ENCODE measurements at regions not wholly inside any gene's neighbourhood (a gene's known extent, or its start where the extent isn't known, plus 50 kb on each side); places are given as distances from the start of the nearest gene placed in this dataset.

- DNase-seq (ENCODE audit: low read depth) = no peak
Observed at GRCh38 chrY:15501181-15501580, 976.9 kb downstream of the NLGN4Y start.

GRCh38 chrY:15510288-15510687, 986.0 kb downstream of the NLGN4Y start:
- no peak for DNase-seq (ENCODE audit: low read depth)

- no peak for DNase-seq (ENCODE audit: low read depth)
Observed at GRCh38 chrY:15510984-15511650, 986.8 kb downstream of the NLGN4Y start.

- DNase-seq (ENCODE audit: low read depth) = no peak
Observed at GRCh38 chrY:15535131-15535530, 1010.8 kb downstream of the NLGN4Y start.

GRCh38 chrY:15535784-15536511, 1011.6 kb downstream of the NLGN4Y start:
- peak; percentile 87 for DNase-seq (ENCODE audit: low read depth)

- DNase-seq (ENCODE audit: low read depth) = no peak
Observed at GRCh38 chrY:15540516-15540915, 1016.2 kb downstream of the NLGN4Y start.

GRCh38 chrY:15546177-15546754, 1021.9 kb downstream of the NLGN4Y start:
- DNase-seq (ENCODE audit: low read depth) = no peak

- DNase-seq (ENCODE audit: low read depth) = no peak
Observed at GRCh38 chrY:15552074-15552473, 1027.7 kb downstream of the NLGN4Y start.

GRCh38 chrY:15554991-15555390, 1030.7 kb downstream of the NLGN4Y start:
- DNase-seq (ENCODE audit: low read depth) = no peak

- no peak for DNase-seq (ENCODE audit: low read depth)
Observed at GRCh38 chrY:15559169-15559568, 1034.8 kb downstream of the NLGN4Y start.

- no peak for DNase-seq (ENCODE audit: low read depth)
Observed at GRCh38 chrY:15560840-15561239, 1036.5 kb downstream of the NLGN4Y start.

GRCh38 chrY:15561501-15562289, 1037.4 kb downstream of the NLGN4Y start:
- no peak for DNase-seq (ENCODE audit: low read depth)

- no peak for DNase-seq (ENCODE audit: low read depth)
Observed at GRCh38 chrY:15577886-15578285, 1053.6 kb downstream of the NLGN4Y start.

- no peak for DNase-seq (ENCODE audit: low read depth)
Observed at GRCh38 chrY:15578761-15579160, 1054.4 kb downstream of the NLGN4Y start.

- no peak for DNase-seq (ENCODE audit: low read depth)
Observed at GRCh38 chrY:15579245-15579644, 1054.9 kb downstream of the NLGN4Y start.

- no peak for DNase-seq (ENCODE audit: low read depth)
Observed at GRCh38 chrY:15583111-15583510, 1058.8 kb downstream of the NLGN4Y start.

GRCh38 chrY:15592957-15593356, 1068.6 kb downstream of the NLGN4Y start:
- DNase-seq (ENCODE audit: low read depth) = no peak

GRCh38 chrY:15593476-15594160, 1069.3 kb downstream of the NLGN4Y start:
- DNase-seq (ENCODE audit: low read depth) = peak; percentile 24

GRCh38 chrY:15594179-15594578, 1069.8 kb downstream of the NLGN4Y start:
- DNase-seq (ENCODE audit: low read depth) = no peak

GRCh38 chrY:15600565-15600964, 1076.2 kb downstream of the NLGN4Y start:
- no peak for DNase-seq (ENCODE audit: low read depth)

GRCh38 chrY:15624370-15624769, 1100.0 kb downstream of the NLGN4Y start:
- no peak for DNase-seq (ENCODE audit: low read depth)

GRCh38 chrY:15624928-15625327, 1100.6 kb downstream of the NLGN4Y start:
- DNase-seq (ENCODE audit: low read depth) = no peak

Data from HS-27A (cell line).